ENCODE measurements at regions not wholly inside any gene's neighbourhood (a gene's known extent, or its start where the extent isn't known, plus 50 kb on each side); places are given as distances from the start of the nearest gene placed in this dataset.

- TF ChIP-seq SAP30 (IDR thresholded peaks at IDR 0.05; ENCODE audit: insufficient read depth, insufficient replicate concordance, low read length) (no peak), CHD7 (IDR thresholded peaks at IDR 0.05; ENCODE audit: insufficient replicate concordance, low read length) (no peak), BRCA1 (IDR thresholded peaks at IDR 0.05; ENCODE audit: low read depth, low read length) (no peak), CHD1 (IDR thresholded peaks at IDR 0.05; ENCODE audit: low read depth, low read length) (no peak), MAX (IDR thresholded peaks at IDR 0.05) (peak; percentile 97), EP300 (IDR thresholded peaks at IDR 0.05; ENCODE audit: borderline replicate concordance in 1 of 2, low read depth in 2 of 2, low read length in 2 of 2) (peak in 1 of 2 experiments; percentile 78; a peak in 1 of 3 replicates), POLR2AphosphoS5 (IDR thresholded peaks at IDR 0.05; ENCODE audit: low read depth, low read length) (no peak), JUND (IDR thresholded peaks at IDR 0.05; ENCODE audit: low read length) (no peak), ATF3 (IDR thresholded peaks at IDR 0.05; ENCODE audit: insufficient read depth, low read depth, low read length) (no peak), GTF2F1 (IDR thresholded peaks at IDR 0.05; ENCODE audit: borderline replicate concordance, low read depth, low read length) (no peak)
These were observed 96.1 kb upstream of the CDH5 start (continued) for GRCh38 chr16:66270333-66270927.

All from H1 (cell line).